Stimulated activated CD8-positive, alpha-beta memory T cell treated with anti-CD3 and anti-CD28 coated beads, Interleukin-15, amount 100 ng/mL, for 1 hour (primary cell): ENCODE measurements at regions not wholly inside any gene's neighbourhood (a gene's known extent, or its start where the extent isn't known, plus 50 kb on each side); places are given as distances from the start of the nearest gene placed in this dataset.
"Not testable (repeated sequence)": the region's sequence is repeated elsewhere in the genome, so short reads cannot be mapped to it uniquely, and the experiment has no call there.

Experiments used
- DNase-seq: peaks from one replicate; pipeline ENCODE4 v3.0.0-alpha.2; 2020; ENCODE audit warnings: low read depth

DNA sequence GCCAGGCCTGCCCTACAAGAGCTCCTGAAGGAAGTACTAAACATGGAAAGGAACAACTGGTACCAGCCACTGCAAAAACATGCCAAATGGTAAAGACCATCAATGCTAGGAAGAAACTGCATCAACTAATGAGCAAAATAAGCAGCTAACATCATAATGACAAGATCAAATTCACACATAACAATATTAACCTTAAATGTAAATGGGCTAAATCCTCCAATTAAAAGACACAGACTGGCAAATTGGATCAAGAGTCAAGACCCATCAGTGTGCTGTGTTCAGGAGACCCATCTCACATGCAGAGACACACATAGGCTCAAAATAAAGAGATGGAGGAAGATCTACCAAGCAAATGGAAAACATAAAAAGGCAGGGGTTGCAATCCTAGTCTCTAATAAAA is 119.0 kb upstream of the CARMIL1 start:
- DNase-seq = not testable (repeated sequence)

DNA sequence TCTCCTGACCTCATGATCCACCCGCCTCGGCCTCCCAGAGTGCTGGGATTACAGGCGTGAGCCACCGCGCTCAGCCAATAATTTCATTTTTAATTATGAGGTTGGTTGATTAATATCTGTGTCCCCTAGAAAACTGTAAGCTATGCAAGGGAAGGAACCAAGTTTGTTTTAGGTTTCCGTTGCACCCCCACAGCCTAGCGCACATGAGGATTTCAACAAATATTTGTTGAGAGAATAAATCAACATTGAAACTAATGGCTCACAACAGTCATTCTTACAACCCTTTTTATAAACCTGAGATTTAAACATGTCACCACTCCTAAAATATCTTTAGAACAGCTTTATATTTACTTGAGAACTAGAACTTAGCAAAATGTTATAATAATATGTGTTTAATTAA is 114.0 kb upstream of the CARMIL1 start:
- DNase-seq = no peak

DNA sequence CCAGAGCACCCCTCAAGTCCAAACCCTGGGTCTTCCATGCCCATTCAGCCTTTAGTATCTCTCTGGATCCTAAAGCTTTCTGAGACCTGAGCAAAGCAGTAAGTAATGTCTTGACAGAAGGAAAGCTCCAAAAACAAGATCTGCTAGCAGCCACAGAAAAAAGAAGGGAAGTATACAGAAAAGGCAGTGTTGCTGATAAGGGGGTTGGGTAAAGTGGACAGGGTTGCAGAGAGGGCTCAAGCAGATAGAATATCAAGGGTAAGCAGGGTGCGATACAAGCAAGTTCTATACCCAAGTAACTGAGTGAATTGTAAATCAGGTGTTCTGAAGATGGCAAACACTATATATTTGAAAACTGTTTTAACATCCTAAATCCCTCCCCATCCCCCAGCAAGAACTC is 113.4 kb upstream of the CARMIL1 start:
- no peak for DNase-seq

DNA sequence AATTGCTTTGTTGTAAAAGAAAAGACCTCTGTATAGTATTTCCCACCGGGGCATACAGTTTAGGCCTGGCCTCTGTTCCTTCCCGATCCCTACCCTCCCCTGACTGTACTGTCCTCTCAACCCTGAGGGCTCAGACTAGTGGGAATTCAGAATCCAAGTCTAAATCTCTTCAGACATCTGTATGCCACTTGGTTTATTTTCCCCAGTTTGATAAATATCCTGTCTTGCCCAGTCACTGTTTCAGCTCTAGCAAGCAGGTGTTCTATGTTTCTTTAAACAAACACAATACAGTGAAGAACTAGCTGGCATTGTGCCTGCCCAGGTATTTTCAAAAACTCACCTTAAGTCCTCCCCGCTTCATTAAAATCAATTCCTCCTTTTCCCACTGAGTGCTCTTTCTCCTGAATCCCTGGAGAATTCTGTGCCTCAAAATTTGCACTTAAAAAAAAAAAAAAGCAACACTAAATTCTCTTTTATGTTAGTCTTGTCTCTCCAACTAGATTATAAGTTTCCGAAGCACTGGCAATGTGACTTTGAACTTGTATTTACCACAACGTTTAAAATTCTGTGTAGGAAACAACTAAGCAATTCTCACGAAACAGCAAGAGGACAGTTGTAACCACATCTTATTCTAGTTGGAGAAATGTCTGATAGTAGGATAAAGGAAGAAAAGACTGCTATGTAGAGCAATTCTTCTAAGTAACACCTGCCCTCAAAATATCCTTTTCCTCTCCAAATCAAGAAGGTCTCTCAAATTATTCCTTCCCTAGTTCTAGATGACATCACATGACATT is 112.0 kb upstream of the CARMIL1 start:
- DNase-seq = no peak

DNA sequence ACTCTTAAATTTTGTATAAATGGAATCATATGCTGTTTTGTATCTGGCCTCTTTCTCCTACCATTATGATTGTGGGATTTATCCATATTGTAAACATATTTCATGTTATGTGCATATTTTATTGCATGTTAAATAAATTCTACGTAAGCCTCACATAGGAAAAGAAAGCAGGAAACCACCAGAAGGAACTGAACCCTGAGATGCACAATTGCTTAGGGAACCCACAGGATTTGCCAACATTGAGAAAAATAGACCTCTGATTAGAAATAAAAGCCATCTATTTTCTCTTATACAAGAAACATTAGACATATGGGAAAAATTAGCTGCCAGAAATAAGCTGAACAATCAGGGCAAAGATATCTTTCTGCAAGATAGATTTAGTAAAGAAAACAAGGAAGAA is 111.2 kb upstream of the CARMIL1 start:
- DNase-seq = no peak

DNA sequence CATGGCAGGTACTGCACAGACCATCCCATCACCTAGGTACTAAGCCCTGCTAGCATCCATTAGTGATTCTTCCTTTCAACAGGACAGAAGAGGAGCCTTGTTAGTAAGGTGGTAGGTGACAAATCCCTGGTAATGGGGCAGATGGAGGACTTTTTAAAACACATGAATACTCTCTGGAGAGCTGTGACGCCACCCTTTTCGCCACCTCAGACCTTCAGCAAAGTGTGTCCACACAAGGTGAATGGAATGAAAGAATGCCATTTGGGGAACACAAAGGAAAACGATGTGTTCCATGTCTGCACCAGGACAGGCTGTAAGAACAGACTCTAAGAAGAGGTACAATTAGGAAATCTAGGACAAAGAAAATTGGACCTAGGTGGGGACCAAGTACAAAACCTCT is 110.5 kb upstream of the CARMIL1 start:
- no peak for DNase-seq

DNA sequence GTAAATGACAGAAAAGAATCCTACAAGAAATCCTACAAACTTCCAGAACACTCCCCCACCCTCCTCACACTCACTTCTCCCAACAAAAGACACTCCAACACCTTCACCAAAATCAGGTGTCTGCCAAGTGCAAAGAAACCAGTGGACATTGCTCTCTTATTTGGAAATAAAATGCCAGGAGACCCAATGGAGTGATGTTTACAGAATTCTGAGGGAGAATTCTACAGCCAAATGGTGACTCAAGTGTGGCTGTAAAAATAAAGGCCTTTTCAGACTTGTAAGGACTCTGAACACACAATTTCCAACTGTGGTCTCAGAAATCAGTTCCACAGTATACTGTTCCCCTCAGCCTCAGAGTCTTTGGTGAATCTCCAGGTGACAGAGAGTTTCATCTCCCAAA is 109.6 kb upstream of the CARMIL1 start:
- DNase-seq = no peak

DNA sequence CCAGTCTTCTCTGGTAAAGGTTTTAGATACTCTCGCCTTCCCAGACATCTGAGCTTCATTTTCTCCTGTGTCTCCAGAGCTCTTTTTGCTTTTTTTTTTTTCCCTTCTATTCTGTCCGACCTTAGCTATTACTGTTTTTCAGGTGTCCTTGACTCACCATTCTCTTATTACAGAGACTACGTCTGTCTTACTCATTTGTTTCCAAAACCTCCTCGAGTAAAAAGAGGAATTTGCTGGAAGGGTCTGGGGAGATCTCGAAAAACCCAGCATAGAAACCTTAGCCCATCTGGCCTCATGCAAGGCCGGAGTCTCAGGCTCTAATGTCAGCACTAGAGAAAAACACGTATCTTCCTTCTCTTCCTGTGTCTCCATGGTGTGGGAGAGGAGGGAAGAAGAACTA is 109.2 kb upstream of the CARMIL1 start:
- no peak for DNase-seq

DNA sequence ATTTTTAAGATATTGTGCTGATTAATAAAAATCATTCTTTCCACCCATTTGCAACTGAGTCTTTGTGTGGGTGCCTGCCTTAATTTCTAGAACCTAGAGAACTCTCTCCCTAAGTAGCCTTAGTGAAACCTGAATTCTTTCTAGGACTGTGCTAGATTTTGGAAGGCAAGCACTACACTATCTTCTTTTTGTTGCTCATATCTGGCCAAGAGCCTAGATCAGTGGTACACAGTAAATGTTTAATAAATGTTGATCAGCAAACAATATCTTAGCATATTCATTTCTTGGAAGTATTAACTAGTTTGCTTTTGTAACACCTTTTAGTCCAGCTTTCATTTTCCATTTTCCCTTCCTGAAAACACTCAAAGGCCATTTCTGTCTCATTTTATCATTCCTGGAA is 108.5 kb upstream of the CARMIL1 start:
- no peak for DNase-seq

DNA sequence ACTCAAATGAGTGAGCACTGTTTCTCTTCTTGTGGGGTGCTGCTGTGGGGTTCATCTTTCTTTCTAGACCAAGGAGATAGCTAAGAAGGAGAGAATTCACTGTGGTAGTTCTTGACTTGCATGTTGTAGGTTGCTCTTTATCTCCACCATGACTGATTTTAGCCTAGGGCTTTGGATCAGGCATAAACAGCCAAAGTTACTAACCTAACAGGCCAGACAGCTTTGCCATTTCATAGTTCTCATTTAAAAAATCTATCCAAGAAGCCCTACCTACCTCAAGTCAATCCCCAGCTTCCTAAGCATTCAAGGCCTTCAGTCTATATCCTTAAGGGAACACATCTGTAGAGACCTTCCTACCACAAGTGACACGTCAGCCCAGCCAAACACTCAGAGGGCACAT is 107.9 kb upstream of the CARMIL1 start:
- no peak for DNase-seq

DNA sequence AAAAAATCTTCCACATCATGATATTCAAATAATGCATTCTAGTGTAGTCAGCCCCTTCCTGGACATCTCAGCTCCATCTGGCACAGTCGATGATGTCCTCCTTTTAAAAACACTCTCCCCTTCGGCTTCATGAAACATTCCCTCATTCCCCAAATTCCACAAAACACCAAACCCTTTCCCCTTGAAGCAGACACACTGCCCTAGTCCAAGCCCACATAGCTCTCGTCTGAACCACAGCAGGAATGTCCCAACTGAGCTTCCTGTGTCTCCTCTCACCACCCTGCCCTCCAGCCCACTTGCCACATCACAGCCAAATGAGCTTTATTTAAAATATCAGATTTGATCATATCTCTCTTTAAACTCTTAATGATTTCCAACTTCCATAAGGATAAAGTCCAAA is 106.4 kb upstream of the CARMIL1 start:
- no peak for DNase-seq

DNA sequence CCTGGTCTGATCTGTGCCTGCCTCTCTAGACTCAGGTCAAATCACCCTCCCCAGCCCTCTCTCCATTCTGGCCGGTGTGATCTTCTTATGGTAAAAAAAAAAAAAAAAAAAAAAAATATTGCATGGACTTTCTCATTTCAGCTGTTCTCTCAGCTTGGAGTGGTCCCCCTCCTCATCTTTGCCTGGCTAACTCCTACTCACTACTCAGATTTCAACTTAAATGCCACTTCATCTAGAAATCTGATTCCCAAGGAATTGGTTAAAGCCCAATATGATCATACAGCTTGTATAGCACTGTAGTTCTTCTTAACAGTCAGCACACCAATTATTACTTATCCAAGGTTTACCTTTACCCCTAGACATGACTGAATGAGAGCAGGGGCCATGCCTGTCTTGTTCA is 105.9 kb upstream of the CARMIL1 start:
- DNase-seq = no peak

DNA sequence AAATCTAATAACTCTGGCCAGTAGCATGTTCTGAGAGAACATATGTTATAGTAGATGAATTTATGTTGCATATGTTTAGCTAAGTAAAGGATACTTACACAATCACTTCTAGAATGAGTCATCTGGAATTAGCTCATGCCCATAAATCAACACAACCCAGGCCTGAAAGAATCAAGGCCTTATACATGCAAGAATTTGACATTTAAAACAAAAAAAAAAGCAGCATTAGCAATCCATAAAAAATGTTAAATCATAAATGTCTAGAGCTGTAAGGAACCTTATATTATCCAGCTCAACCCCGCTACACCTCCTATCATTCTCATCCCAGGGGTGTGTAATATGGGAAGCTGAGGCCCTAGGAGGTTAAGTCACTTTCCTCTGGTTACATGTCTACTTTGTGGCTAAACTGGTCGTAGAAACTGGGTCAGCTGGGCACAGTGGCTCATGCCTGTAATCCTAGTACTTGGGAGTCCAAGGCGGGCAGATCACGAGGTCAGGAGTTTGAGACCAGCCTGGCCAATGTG is 105.2 kb upstream of the CARMIL1 start:
- no peak for DNase-seq

DNA sequence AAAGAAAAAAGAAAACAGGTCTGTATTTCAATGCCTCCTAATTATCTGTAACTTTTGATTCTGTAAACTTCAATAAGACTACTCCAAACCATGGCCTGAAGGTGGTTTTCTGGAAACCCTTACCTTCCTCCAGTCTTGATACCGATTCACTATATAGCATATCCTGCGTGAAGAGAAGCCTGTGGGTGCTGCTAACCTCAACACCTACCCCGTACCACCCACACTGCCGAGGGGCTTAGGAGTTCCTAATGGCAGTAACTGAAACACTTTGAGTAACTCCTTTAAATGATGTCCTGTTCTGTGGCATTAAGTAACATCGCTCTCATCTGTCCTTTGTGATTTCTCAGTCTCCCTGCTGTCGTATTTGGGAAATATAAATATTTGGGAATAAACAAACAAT is 104.5 kb upstream of the CARMIL1 start:
- DNase-seq = no peak

DNA sequence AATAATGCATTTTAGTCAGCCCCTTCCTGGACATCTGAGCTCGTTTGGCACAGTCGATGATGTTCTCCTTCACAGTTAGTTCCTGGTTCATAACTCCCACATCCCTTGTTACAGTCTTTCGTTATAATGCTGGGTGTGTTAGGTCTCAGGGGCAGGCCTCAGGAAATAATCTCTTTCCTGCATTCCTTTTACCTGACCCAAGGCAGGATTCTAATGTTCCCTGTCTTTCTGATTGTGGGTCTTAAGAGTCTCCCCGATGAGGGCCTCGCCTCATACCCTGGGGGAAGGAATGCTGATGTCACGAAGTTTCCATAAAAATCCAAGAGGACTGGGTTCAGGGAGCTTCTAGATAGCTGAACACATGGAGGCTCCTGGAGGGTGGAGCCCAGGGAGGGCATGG is 104.0 kb upstream of the CARMIL1 start:
- no peak for DNase-seq

DNA sequence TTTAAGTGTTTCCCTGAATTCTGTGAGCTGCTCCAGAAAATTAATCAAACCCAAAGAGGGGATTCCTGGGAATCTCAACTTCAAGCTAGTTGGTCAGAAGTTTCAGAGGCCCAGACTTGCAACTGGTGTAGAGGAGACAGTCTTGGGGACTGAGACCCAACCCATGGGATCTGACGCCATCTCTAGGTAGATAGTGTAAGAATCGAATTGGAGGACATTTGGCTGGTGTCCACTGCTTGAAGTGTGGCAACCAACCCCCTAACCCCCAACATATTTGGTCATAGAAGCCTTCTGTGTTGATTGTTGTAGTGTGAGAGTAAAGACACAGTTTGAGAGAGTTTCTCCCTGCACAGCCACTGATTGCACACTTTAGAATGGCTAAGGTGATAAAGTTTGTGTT is 103.5 kb upstream of the CARMIL1 start:
- DNase-seq = no peak

DNA sequence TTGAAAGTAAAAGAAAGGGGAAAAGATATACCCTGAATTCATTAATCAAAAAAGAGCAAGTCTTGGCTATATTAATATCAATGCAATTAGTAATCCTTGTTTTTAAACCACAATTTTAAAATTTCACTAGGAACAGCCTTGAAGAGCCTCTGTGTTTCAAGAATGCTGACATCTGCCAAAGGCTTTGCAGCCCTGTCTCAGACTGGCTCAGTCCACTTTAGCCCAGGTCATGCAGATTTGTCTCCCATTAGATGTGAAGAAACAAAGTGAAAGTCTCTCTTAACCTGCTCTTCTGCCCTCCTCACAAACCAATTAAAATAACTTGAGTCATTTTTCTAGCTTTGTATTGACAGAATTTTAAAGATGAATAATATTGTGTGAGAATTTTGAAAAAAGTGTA is 102.7 kb upstream of the CARMIL1 start:
- no peak for DNase-seq

DNA sequence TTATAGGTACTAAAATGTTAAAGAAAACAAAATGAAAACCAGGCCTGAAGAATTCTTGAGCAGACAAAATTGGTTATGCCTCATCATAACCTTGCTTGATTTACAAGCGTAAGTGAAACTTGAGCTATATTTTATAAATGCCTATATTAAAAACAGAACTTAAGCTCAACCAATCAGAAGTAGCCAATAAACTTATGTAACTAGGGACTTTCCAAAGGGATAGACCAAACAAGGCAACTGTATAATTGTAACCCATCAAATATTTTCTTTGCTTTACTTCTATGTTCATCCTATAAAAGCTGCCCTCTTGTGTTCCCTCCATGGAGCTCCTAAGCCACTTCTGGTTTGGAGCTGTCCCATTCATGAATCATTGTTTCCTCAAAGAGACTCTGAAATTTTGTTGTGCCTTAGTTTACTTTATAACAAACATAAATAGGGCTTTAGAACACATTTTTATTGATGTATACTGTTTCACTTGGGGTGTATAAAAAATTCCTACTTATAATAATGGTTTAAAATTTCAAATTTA is 101.6 kb upstream of the CARMIL1 start:
- DNase-seq = no peak

DNA sequence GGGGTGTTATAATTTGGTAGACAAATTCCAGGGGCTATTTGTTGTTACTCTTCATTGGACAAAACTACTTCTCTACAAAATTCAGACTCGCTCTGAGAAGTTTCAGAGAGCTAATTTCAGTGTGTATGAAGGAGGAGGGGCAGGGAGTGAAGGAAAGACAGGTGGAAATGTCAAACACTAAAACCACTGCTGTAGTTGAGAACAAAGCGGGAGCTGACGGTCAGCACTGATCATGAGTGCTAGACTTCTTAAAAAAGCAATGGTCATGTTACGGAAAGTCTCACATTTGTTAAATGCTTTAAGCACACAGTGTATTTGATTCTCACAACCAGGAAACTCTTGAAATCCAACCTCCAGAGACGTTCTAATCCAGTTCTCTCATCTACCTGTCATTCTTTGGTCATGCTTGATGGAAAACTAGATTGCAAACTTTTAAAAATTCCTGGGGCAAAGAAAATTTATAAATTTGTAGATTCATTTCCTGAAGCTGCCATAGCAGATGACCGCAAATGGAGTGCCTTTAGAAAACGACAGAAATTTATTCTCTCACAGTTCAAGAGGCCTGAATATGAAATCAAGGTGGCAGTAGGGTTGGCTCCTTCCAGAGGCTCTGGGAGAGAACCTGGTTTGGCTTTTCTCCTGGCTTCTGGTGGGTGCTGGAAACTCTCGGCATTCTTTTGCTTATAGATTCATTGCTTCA is 100.7 kb upstream of the CARMIL1 start:
- no peak for DNase-seq

DNA sequence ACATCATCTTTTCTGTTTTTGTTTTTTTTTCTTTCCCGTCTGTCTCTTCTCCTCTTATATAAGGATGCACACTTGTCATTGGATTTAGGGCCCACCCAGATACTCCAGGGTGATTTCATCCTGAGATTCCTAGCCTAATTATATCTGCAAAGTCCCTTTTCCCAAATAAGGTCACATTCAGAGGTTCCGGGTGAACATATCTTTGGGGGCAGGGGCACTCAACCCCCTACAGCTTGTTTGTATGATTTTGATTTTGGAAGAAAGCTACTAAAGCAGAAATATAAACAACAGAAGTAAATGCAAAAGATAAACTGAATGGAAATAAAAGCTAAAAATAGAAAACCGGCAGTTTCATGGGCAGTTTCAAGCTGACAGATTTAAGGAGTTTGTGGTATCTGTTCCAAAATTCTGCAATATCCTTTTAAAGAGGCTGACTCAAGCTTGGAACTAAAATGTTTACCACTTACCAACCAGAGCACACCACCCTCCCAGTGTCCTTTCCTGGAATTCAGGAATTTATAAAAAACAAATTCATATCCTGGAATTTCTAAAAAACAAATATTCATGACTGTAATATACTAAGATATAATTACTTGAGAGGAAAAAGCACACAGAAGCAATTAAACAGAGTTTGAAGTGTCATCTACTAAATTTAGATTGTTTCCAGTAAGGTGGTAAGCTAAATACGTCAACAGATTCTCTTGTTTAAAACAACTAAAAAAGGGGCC is 100.0 kb upstream of the CARMIL1 start:
- no peak for DNase-seq

DNA sequence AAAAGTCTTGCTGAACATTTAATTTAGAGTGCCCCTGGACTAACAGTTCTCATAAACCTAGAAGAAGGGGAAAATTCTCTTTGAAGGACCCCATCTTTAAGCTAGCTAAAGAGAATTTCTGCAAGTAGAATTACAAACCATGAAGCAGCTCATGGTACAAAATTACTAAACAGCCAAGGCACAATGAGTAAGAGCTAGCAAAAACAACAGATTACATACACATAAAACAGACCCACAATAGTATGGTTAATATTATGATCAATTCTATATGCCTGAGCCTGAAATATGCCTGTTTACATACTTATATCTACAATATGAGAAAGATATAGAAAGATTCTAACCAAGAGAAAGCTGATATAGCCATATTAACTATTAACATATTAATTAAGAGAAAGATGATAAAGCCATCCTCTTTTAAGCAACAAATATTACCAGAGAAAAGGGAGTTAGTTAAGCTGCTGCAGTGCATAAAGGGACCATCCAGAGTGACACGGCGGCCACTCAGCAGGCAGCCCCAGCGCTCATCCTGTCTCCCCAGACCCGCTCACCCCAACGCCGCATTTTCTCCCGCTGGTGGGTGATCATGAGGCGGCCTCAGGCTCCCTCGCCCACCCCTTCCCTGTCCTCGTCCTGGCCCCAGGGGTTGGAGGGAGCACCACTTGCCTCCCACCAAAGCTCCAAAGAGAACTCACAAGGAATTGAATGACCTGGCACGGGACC is 98.4 kb upstream of the CARMIL1 start:
- no peak for DNase-seq

DNA sequence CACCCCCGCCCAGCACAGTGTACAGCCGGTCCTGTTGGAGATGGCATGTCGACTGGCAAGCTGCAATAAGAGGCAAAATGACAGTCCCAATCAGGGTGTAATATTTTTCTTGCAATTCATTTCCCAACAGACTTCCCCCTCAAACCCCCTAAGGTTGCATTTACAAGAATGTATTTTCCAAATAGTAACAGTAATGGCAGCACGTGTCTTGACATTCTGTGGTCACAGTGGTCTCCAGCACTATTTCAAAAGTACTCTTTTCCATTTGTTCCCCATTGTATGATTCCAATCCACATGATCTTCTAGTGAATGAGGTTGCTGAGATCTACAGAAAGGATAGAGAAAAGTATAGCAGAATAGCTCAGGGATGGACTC is 97.8 kb upstream of the CARMIL1 start:
- DNase-seq = no peak
